HG03571 (cell line): ENCODE measurements at regions not wholly inside any gene's neighbourhood (a gene's known extent, or its start where the extent isn't known, plus 50 kb on each side); places are given as distances from the start of the nearest gene placed in this dataset.

Experiments
- ATAC-seq: cut with Tn5 transposase; IDR thresholded peaks from one replicate; pipeline ENCODE4 v1.9.1; 2021; ENCODE audit not compliant: unreplicated experiment

DNA sequence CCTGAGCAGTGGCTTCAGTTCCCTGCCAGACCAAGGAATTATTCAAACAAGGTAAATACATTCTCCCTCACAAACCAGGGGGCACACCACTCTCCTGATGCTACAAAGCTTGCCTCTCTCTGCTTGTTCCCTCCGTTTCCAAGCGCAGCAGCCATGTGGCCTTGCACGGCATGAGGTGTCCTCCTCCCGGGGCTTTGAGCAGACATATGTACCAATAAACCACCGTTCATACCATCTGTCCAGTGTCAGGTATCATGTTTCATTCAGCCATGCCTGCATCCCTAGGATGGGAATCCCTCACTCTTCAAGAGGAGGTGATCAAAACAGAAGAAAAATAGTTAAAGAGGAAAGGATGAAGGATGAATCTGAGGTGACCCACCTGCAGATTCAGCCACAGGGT, 282.7 kb downstream of the ENC1 start:
- no peak for ATAC-seq

GRCh38 chr5:74356009-74356695, 284.4 kb downstream of the ENC1 start:
- ATAC-seq = no peak

DNA sequence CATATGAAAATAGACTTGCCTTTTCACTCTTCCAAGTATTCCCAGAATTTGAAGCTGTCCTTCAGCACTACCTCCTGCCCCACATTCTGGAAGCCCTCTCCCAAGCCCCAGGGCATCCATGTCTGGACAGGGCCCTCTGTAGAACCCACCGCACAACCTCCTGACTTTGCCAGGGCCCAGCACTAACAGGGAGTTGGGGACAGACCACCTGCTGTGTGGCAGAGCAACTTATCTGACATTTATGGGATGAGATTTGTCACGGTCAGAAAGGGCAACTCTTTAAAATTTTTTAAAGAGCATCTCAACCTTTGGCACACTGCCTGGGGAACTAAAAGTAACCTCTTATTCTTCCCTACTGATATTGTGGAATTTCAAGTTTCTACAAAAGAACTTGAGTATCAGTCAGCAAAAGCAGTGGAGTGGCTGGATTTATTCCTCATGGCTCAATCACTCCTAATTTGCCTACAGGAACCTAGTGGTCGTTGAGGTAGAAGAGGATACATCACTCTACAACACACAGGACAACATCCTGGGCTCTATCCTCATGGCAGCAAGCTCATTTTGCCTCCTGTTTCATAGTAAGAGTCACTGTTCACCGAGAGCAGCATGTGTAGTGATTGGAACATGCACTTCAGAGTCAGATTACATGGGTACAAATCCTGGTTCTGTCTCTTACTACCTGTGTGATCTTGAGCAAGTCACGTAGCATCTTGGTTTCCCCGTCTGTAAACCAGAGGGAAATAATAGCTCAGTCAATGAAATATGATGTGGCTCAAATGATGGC, 285.3 kb downstream of the ENC1 start:
- ATAC-seq = no peak

GRCh38 chr5:74352256-74352655, 288.3 kb downstream of the ENC1 start:
- ATAC-seq = no peak

GRCh38 chr5:74342948-74343682, 297.4 kb downstream of the ENC1 start:
- no peak for ATAC-seq

DNA sequence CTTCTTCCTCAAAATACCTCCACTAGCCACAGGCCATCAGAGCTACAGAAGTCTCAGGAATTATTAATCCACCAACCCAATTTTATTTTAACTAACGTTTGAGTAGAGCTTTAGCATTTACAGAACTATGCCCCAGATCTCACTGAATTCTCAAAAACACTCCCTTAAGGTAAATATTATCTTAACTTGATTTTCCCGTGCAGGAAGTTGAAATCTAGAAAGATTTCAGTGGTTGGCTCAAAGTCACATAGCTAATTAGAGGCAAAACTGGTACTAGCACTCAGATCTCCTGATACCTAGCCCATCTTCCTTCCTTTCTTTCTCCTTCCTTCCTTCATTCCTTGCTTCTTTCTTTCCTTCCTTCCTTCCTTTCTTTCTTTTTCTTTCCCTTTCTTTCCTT, 298.3 kb downstream of the ENC1 start:
- no peak for ATAC-seq

GRCh38 chr5:74341221-74341620, 299.3 kb downstream of the ENC1 start:
- no peak for ATAC-seq

- ATAC-seq = no peak
Measured at GRCh38 chr5:74340476-74340875, 300.1 kb downstream of the ENC1 start.

DNA sequence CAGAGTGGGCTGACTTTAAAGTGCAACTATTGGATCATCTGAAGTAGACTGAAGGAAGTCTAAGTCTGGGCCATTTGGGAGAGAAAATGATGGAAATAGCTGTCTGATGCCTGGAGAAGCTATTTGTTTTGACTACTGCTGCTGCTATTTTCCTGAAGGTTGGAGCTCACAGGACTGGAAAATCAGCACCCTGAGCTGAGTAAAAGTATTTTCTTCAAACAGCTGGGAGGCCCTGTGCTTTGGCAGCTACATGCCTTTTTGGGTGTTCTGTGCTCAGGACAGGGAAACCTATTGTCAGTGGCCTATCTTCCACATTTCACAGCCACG, 302.6 kb downstream of the ENC1 start:
- ATAC-seq = no peak

GRCh38 chr5:74337254-74337983, 303.1 kb downstream of the ENC1 start:
- no peak for ATAC-seq

- ATAC-seq = no peak
Measured at GRCh38 chr5:74336297-74336696, 304.2 kb downstream of the ENC1 start.

- ATAC-seq = no peak
Measured at GRCh38 chr5:74334762-74335384, 305.7 kb downstream of the ENC1 start.

DNA sequence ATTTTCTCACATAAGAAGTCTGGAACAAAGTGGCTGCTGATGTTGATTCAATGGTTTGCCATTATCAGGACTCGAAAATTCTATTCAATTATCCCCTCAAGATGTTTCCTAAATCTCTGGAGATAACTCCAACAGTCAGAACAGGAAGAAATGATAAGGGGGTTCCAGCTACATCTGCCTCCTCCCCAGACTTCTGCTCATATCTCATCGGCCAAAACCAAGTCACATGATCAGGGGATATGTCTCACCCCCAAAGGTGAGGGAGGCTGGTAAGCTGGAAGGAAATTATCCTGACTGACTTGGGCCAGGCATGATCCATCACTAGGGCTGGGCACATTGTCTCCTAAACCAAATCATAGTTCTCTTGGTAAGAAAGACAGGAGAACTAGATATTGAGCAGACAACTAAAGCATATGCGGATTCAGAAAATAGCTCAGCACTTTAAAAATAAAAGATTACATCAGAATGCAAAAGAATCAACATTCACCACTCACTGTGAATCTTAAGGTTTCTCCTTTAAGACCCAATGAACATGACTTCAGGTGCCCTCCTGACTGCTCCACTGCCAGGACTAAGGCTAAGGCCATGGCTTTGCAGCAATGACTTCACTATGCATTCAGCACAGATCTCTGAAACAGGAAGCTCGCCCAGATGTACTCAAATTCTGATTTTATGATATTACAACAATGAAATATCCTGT, 306.3 kb downstream of the ENC1 start:
- no peak for ATAC-seq

- no peak for ATAC-seq
Measured at GRCh38 chr5:74333430-74333829, 307.1 kb downstream of the ENC1 start.

DNA sequence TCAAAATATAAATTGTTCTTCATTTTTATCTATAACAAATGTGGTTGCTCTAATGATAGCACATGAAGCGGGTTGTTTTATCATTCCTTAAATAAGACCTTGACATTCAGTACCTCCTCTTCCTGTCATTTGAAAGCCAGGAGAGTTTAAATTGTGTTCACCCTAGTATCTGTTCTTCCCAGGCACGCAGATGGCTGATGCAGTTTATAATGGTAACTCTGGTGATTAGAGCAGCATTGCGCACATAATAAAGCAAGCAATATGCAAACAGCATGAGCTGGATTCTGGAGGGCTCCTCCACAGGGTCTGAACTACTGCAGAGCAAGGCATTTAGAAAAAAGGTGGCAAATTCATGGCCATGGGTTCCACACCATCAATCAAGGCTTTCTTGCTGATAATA, 307.8 kb downstream of the ENC1 start:
- ATAC-seq = no peak

DNA sequence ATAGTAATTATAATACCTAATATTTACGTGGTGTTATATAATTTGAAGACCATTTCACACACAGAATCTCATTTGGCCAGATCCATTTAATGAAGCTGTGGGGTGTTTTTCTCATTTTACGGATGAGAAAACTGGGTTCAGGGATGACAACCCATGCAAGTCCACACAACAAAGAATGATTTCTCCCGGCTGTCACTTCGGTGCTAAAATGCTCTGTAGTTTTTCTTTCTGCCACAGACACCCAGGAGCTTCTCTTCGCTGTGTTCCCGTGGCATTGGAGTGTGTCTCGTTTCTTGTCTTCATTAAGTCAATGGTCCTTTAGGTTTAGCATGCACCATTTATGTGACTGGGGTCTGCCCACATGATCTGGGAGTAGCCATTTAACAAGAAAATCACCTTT, 308.5 kb downstream of the ENC1 start:
- ATAC-seq = no peak

GRCh38 chr5:74328221-74328630, 312.3 kb downstream of the ENC1 start:
- no peak for ATAC-seq

- ATAC-seq = no peak
Measured at GRCh38 chr5:74327339-74327685, 313.2 kb downstream of the ENC1 start.

GRCh38 chr5:74326571-74327338, 313.8 kb downstream of the ENC1 start:
- peak; percentile 70 for ATAC-seq

DNA sequence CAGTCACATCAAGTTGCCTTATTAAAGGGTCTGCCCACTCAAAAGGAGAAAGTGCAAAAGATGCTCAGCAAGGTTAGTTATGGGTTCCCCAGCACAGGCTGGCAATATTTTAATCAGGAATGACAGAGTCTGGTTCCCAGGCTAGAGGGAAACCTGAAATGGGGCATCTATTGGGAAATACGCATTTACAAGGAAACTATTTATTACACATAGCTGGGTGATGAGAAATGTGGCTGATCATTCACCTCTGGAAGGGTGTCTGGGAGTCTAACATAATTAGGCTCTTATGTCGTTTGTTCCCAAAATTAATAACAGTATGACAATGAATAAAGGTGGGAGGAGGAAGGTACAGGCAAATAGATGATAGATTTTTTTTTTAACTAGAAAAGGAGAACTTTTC, 314.7 kb downstream of the ENC1 start:
- no peak for ATAC-seq
